Sigmoid colon (tissue), 6 donors: ENCODE measurements at regions not wholly inside any gene's neighbourhood (a gene's known extent, or its start where the extent isn't known, plus 50 kb on each side); places are given as distances from the start of the nearest gene placed in this dataset.

ENCODE experiments used
- DNase-seq: peaks from one replicate; pipeline ENCODE4 v3.0.0-alpha.2; 2019
- H3K27ac ChIP-seq, 4 donors: fragments of 200-600 bp; sonication (generic); one replicate each; pipeline ENCODE4 v1.5.1; 2016 to 2019; ENCODE audit warnings: mild to moderate bottlenecking in 1 of 4
- H3K27me3 ChIP-seq, 3 donors: fragments of 200-600 bp; sonication (generic); one replicate each; pipeline ENCODE4 v1.5.1; 2019; ENCODE audit warnings: mild to moderate bottlenecking in 1 of 3
- H3K36me3 ChIP-seq, 4 donors: fragments of 200-600 bp; sonication (generic); one replicate each; pipeline ENCODE4 v1.5.1; 2016 to 2019
- H3K4me1 ChIP-seq, 4 donors: fragments of 200-600 bp; sonication (generic); one replicate each; pipeline ENCODE4 v1.5.1; 2017 to 2019
- H3K4me3 ChIP-seq, 4 donors: fragments of 200-600 bp; sonication (generic); one replicate each; pipeline ENCODE4 v1.5.1; 2017 to 2019; ENCODE audit warnings: mild to moderate bottlenecking in 2 of 4, moderate library complexity in 1 of 4
- H3K9me3 ChIP-seq, 4 donors: fragments of 200-600 bp in 3 of 4; sonication (generic) in 3 of 4; one replicate each; pipeline versions ENCODE4 v1.5.1 to v1.6.1; 2013 to 2019
- EP300 ChIP-seq, 4 donors: sonication (generic); formaldehyde crosslinking; IDR thresholded peaks; one replicate each; pipeline ENCODE4 v1.6.1; 2017; ENCODE audit warnings: antibody characterized with exemption in 4 of 4
- POLR2A ChIP-seq, 2 donors: fragments of 450-650 bp; IDR thresholded peaks; one replicate each; pipeline ENCODE4 v1.6.1; 2016; ENCODE audit warnings: antibody characterized with exemption in 2 of 2, mild to moderate bottlenecking in 2 of 2, moderate library complexity in 2 of 2
- POLR2AphosphoS5 ChIP-seq, 4 donors: sonication (generic); formaldehyde crosslinking; IDR thresholded peaks; one replicate each; pipeline ENCODE4 v1.6.1; 2017; ENCODE audit warnings: antibody characterized with exemption in 4 of 4
- whole genome bisulfite sequencing, 2 donors: extraction: QIAGEN DNeasy Blood & Tissue Kit; methylation state at CpG; one replicate each; pipeline ENCODE4 v1.1.7; 2013; 5-methylcytosine and 5-hydroxymethylcytosine counted together
- intact Hi-C: fragments of 100-400 bp; cut with DNase I; formaldehyde crosslinking; loops from one replicate; pipeline ENCODE4 v1.15.1; 2023
- TF ChIP-seq, protein P1 (sequence below), 4 experiments: fragments of 450-650 bp in 3 of 4; fragments of 200-600 bp in 1 of 4; IDR thresholded peaks; one replicate each; pipeline ENCODE4 v1.5.1; 2016 to 2019; ENCODE audit warnings: antibody characterized with exemption in 4 of 4, mild to moderate bottlenecking in 3 of 4, moderate library complexity in 2 of 4
- donor health status: healthy with polysubstance abuse.
- donor health status: healthy.

GRCh38 chr5:155915601-155916000 is 411.4 kb upstream of the SGCD start:
- Histone ChIP-seq H3K27ac (no peak overlapping the region), H3K4me1 (no peaks in the 10 kb centered on the region), H3K27me3 (no peaks in the 10 kb centered on the region), H3K9me3 (no peaks in the 10 kb centered on the region), H3K36me3 (no peaks in the 10 kb centered on the region), H3K4me3 (no peak overlapping the region)
- intact Hi-C loops = no loop called here
- TF ChIP-seq, protein P1, sequence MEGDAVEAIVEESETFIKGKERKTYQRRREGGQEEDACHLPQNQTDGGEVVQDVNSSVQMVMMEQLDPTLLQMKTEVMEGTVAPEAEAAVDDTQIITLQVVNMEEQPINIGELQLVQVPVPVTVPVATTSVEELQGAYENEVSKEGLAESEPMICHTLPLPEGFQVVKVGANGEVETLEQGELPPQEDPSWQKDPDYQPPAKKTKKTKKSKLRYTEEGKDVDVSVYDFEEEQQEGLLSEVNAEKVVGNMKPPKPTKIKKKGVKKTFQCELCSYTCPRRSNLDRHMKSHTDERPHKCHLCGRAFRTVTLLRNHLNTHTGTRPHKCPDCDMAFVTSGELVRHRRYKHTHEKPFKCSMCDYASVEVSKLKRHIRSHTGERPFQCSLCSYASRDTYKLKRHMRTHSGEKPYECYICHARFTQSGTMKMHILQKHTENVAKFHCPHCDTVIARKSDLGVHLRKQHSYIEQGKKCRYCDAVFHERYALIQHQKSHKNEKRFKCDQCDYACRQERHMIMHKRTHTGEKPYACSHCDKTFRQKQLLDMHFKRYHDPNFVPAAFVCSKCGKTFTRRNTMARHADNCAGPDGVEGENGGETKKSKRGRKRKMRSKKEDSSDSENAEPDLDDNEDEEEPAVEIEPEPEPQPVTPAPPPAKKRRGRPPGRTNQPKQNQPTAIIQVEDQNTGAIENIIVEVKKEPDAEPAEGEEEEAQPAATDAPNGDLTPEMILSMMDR (IDR thresholded peaks at IDR 0.05) = no peak
- TF ChIP-seq POLR2AphosphoS5 (IDR thresholded peaks at IDR 0.05) (no peak), EP300 (IDR thresholded peaks at IDR 0.05) (no peak), POLR2A (IDR thresholded peaks at IDR 0.05) (no peak)
- DNase-seq = no peak
- 50 to 54% methylated on average over 3 of the region's 3 CpGs for WGBS, 2 donors

- TF ChIP-seq, protein P1 (IDR thresholded peaks at IDR 0.05) = no peak
- TF ChIP-seq POLR2A (IDR thresholded peaks at IDR 0.05) (no peak), POLR2AphosphoS5 (IDR thresholded peaks at IDR 0.05) (no peak), EP300 (IDR thresholded peaks at IDR 0.05) (no peak)
- DNase-seq = no peak
- WGBS, 2 donors = 80 to 81% methylated on average over 2 of the region's 2 CpGs
- intact Hi-C loops = no loop called here
- Histone ChIP-seq H3K36me3 (no peaks in the 10 kb centered on the region), H3K4me3 (no peak overlapping the region), H3K4me1 (no peaks in the 10 kb centered on the region), H3K9me3 (no peaks in the 10 kb centered on the region), H3K27ac (no peak overlapping the region), H3K27me3 (no peaks in the 10 kb centered on the region)
Measured at GRCh38 chr5:155919126-155919525, 407.8 kb upstream of the SGCD start.

- no peak for DNase-seq
- no peak overlapping the region for H3K4me3 ChIP-seq
- intact Hi-C loops = no loop called here
- WGBS, 2 donors = 83 to 90% methylated on average over 2 of the region's 2 CpGs
- TF ChIP-seq EP300 (IDR thresholded peaks at IDR 0.05) (no peak), POLR2A (IDR thresholded peaks at IDR 0.05) (no peak), POLR2AphosphoS5 (IDR thresholded peaks at IDR 0.05) (no peak)
- TF ChIP-seq, protein P1 (IDR thresholded peaks at IDR 0.05) = no peak
- H3K27ac ChIP-seq = no peak overlapping the region
- H3K4me1 ChIP-seq = no peaks in the 10 kb centered on the region
- no peaks in the 10 kb centered on the region for H3K27me3 ChIP-seq
- no peaks in the 10 kb centered on the region for H3K36me3 ChIP-seq
- H3K9me3 ChIP-seq = no peaks in the 10 kb centered on the region
Measured at GRCh38 chr5:155919725-155920124, 407.2 kb upstream of the SGCD start.

DNA sequence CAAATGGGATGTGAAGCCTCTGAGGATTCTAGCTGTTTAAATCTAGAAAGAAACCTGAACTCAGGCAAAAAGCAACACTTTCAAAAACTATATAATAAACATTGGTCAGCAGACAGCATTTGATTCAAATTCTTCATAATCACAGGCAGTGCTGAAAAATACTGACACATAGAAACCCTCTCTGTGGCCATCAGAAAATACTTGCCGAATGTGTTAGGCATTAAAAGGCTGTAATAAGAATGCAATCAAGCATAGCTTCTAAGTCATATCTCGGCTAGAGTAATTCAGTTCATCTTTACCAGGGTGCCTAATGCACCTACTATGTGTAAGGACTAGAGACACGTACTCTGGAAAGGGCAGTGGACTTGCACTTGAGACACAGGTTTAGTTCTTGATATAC is 405.3 kb upstream of the SGCD start:
- no peaks in the 10 kb centered on the region for H3K9me3 ChIP-seq
- H3K4me1 ChIP-seq = no peaks in the 10 kb centered on the region
- 67 to 87% methylated on average over 3 of the region's 3 CpGs for WGBS, 2 donors
- no peak for TF ChIP-seq POLR2A (IDR thresholded peaks at IDR 0.05)
- no peak for TF ChIP-seq EP300 (IDR thresholded peaks at IDR 0.05)
- TF ChIP-seq, protein P1 (IDR thresholded peaks at IDR 0.05) = no peak
- TF ChIP-seq POLR2AphosphoS5 (IDR thresholded peaks at IDR 0.05) = no peak
- no peaks in the 10 kb centered on the region for H3K27me3 ChIP-seq
- intact Hi-C loops = no loop called here
- no peaks in the 10 kb centered on the region for H3K36me3 ChIP-seq
- no peak for DNase-seq
- H3K4me3 ChIP-seq = no peak overlapping the region
- H3K27ac ChIP-seq = no peak overlapping the region

- intact Hi-C loops = no loop called here
- WGBS, 2 donors = 56 to 73% methylated on average over 1 of the region's 1 CpG
Measured at GRCh38 chr5:155923784-155924183, 403.2 kb upstream of the SGCD start.

More at GRCh38 chr5:155923784-155924183, 403.2 kb upstream of the SGCD start:
- Histone ChIP-seq H3K4me3 (no peak overlapping the region), H3K9me3 (no peaks in the 10 kb centered on the region), H3K27ac (no peak overlapping the region), H3K27me3 (no peaks in the 10 kb centered on the region), H3K4me1 (no peaks in the 10 kb centered on the region), H3K36me3 (no peaks in the 10 kb centered on the region)
- no peak for TF ChIP-seq POLR2AphosphoS5 (IDR thresholded peaks at IDR 0.05)
- TF ChIP-seq POLR2A (IDR thresholded peaks at IDR 0.05) = no peak
- TF ChIP-seq EP300 (IDR thresholded peaks at IDR 0.05) = no peak
- TF ChIP-seq, protein P1 (IDR thresholded peaks at IDR 0.05) = no peak
- DNase-seq = no peak
